HuH-7 (cell line): ENCODE measurements at regions not wholly inside any gene's neighbourhood (a gene's known extent, or its start where the extent isn't known, plus 50 kb on each side); places are given as distances from the start of the nearest gene placed in this dataset.

Source experiments
- DNase-seq: peaks from one replicate; pipeline ENCODE4 v3.0.0; 2011; ENCODE audit warnings: low spot score

GRCh38 chr1:232445361-232446106 lies 184.4 kb downstream of the SIPA1L2 start:
- DNase-seq: no peak

DNA sequence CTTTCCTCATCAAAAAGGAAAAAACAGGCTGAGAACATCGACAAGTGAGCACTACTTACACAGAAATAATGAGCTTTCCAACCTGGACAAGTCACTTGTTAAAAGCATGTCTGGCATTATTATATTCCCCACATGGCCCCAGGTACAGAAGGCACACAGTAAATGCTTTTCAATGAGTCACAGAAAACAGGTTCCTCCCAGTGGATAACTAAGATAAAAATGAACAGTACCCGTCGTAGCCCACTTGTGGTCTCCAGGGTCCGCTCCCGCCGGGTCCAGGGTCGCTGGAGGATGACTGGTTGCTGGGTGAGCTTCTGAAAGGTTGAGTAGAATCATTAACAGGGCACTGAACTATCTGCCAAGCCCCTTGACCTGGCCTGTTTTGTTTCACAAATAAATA lies 186.6 kb downstream of the SIPA1L2 start:
- no peak for DNase-seq

DNA sequence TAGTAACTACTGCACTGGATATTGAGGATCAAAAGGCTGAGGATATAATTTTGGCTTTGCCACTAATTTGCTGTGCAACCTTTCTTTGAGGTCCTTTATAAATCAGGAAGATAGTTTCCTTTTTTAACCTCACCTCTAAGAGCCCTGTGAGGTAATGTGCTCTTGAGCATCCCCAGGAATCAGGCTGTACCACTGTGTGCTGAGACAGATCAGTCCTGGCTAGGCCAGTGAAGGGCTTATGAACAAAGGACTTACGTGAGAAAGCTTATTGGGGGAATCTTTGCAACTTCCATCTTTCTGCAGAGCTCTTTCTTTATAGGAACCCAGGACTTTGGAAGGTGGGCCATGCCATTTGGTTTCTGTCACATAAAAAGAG lies 188.9 kb downstream of the SIPA1L2 start:
- DNase-seq: no peak

DNA sequence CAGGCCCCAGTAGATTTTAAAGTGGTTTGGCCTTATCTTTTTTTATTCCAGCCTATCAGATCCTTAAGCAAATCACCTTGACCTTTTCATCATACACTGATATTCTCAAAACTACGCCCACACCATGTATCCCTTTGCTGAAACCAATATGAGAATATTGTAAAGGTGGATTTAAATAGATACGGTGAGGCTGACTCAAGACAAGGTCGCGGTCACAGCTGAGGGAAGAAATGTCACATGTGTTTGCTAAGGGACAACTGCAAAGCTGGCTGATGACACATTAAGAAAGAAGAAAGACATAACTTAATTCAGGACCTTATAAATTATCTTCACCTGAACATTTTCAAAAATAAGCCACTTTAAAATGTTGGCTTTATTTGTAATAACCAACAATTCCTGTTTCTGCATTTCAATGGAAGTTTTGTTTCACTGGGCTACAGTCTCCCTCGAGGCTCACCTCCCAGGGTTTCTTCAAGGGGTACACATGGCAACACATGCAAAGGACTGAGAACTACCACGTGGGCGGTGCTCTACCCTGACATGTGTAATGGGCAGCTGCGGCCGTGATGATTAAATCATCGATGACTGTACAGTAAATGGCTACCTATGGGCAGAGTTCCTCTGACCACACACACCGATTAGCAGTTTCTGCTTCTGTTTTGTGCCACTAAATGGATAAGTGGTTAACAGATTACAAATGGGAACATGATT lies 189.5 kb downstream of the SIPA1L2 start:
- no peak for DNase-seq

- DNase-seq: no peak
Measured at GRCh38 chr1:232439011-232439410, 190.9 kb downstream of the SIPA1L2 start.

- no peak for DNase-seq
Measured at GRCh38 chr1:232438476-232438875, 191.5 kb downstream of the SIPA1L2 start.

DNA sequence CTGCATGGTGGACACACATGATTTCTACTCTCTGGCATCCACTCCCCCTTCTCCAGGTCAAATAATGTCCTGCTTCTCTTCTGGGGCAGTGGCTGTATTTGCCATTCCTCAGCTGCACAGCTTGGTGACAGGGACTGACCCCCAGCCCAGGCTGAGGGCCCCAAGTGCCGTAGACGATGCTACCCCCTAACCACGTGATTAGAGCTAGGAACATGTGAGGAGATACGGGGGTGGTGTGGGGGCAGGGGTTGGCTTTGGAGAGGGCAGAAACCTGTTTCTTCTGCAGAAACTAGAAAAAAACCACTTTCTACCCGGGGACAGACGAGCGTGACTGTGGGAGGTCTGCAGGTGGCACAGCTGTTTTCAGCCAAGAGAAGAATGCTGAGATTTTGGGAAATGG lies 192.4 kb downstream of the SIPA1L2 start:
- DNase-seq: no peak

- no peak for DNase-seq
Measured at GRCh38 chr1:232435729-232436128, 194.2 kb downstream of the SIPA1L2 start.

- DNase-seq: no peak
Measured at GRCh38 chr1:232432313-232432712, 197.6 kb downstream of the SIPA1L2 start.

GRCh38 chr1:232431748-232432147 lies 198.2 kb downstream of the SIPA1L2 start:
- no peak for DNase-seq

GRCh38 chr1:232431326-232431725 lies 198.6 kb downstream of the SIPA1L2 start:
- DNase-seq: no peak

DNA sequence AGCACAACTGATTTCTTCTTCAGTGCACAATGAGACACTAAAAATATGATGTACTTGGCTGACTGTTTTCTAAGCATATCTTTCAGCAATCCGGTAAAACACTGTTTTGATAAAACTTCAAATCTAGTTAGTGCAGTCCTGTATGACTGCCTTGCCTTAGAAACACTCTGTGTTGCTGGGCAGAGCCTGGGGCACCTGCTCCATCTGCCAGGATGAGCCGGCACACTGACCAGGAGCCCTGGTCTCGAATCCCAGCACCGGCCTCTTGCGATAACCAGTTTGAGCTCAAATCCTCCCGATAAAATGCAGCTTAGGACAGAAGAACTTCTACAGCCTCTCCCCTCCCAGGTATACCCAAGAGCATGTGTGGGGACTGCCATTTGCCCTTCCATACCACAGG lies 199.5 kb downstream of the SIPA1L2 start:
- DNase-seq: no peak

- DNase-seq: peak; percentile 28
Measured at GRCh38 chr1:232428786-232429530, 201.0 kb downstream of the SIPA1L2 start.

DNA sequence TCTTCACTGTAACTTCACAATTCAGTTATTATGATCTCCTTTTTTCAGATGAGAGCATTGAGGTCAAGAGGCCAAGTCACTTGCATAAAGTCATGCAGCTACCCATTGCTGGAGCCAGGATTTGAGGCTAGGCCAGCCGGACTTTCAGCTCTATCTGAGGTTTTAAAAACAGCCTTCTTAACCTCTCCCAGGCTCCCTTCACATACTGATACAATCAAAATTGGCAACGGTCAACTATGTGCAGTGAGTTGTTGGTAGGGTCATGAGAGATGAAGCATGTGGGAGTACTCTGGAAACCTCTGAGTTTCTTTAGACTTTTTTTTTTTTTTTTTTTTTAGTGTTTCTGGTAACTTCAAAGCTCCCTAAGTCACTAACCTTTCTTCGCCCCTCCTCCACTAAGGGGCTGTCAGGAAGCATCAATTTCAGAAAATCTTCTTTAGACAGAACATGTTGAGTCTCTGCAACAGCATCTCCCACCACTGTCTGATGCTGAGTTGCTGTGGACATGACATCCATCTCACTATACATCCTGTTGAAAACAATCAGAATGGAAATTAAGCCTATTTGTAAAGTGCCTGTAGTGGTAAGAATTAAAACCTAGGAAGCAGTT lies 201.8 kb downstream of the SIPA1L2 start:
- no peak for DNase-seq

DNA sequence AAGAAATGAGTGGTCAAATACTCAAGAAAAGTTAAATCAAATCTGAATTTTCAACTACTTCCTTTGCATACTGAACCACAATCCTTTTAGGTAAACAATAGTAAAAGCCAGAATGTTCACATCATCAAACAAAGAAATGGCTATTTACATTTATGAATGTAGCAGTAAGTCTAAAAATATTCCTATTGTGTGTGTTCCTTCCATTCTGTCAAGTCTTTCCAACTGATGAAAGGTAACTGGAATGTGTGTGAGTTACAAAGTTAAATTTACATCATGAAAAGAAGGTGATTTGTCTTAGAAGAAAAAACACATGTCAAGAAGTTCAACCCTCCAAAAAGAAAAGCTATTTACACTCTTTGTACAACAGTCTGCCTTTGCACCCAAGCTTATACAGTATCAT lies 203.1 kb downstream of the SIPA1L2 start:
- no peak for DNase-seq

DNA sequence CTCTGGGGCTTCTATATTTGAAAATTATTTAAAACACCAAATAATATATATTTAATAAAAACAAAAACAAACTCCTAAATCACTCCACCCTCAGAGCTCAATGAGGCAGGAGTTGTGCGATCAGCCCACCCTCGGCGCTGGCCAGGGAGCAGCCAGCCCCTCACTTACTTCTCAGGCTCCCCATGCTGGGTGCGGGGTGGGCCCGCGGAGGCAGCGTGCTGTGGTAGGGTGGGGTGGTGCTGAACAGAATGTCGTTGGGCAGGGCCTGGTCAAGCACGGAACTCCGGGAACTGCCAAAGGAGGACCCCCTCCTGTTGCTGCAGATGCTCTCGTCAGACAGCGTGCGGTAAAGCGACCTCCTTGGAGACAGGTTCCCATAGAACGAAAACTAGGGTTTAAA lies 204.5 kb downstream of the SIPA1L2 start:
- no peak for DNase-seq

DNA sequence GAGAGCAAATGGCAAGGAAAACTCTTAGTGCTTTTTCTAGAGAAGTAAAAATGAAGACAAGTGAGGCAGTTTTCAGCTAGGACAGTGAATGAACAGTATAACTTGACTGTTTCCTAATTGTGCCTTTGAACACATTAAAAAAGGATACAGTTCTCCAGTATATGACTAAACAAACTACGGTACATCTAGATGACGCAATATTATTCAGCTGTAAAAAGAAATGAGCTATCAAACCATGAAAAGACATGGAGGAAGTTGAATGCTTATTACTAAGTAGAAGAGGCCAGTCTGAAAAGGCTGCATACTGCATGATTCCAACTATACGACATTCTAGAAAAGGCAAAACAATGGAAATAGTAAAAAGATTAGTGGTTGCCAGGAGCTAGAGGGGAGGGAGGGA lies 206.3 kb downstream of the SIPA1L2 start:
- DNase-seq: no peak

- DNase-seq: peak; percentile 30
Measured at GRCh38 chr1:232422898-232423297, 207.0 kb downstream of the SIPA1L2 start.

GRCh38 chr1:232422098-232422497 lies 207.8 kb downstream of the SIPA1L2 start:
- no peak for DNase-seq

DNA sequence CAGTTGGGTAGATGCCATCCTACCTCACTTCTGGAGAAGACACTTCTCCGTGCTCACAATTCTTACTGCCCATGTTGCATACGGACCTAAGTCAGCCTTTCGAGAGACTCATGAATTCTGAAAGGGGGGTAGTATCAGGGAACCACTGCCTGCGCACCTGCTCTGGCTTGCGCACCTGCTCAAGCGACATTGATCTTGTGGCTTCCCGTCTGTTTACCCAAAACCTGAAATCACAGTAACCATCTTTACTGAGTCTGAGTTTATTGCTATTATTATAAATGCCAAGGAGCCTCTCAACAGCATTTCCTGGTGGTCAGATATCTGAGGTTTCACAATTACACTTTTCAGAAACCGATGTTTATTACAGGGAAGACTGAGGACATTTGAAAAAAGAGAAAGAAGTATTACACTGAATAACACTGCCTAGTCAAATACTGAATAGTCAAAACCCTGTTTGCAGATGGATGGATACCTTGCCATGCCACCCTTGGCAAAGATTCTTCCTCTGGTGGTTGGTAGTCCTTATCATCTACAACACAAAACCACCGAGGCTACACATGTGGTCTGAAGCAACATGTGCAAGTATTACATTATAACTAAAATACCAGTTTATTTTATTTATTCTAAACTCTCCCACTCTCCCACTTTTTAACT lies 208.7 kb downstream of the SIPA1L2 start:
- DNase-seq: no peak

DNA sequence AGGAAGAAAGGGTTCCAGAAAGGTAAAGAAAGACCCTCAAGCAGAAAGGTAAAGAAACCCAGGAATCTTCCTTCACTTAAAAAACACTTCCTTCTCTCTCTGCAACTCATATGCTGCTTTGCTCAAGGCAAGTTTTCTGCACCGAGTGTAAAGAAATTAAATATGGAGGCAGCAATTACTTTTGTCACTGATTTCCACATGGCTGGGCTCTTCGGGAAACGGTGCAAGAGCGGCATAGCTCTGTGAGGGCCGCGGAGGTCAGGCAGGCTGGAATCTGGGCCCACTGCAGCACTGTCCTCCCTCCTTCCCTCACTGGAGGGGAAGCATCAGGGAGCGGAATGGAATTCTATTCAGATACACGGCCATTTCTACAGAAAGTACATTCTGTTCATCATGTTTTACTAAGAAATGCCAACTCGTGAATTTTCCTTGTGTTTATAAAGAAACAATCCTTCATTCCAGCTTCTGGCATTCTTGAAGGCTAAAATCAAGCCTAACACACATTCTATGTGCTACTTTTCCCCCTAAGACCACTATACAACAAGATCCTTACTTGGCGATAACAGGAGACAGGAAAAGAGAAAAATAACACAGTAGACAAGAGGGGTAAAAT lies 212.2 kb downstream of the SIPA1L2 start:
- no peak for DNase-seq
